Limb (tissue), 2 donors: ENCODE measurements at regions not wholly inside any gene's neighbourhood (a gene's known extent, or its start where the extent isn't known, plus 50 kb on each side); places are given as distances from the start of the nearest gene placed in this dataset.
"Not testable (repeated sequence)": the region's sequence is repeated elsewhere in the genome, so short reads cannot be mapped to it uniquely, and the experiment has no call there.

Experiments used
- DNase-seq, 2 donors: peaks; one replicate each; pipeline ENCODE4 v3.0.0-alpha.2; 2016; ENCODE audit errors: extremely low spot score in 2 of 2

- no peak for DNase-seq
Observed at GRCh38 chr5:5765066-5765850, 342.8 kb downstream of the ICE1 start.

GRCh38 chr5:5764246-5764645, 341.8 kb downstream of the ICE1 start:
- no peak for DNase-seq

GRCh38 chr5:5756762-5757161, 334.3 kb downstream of the ICE1 start:
- no peak for DNase-seq

GRCh38 chr5:5755888-5756287, 333.4 kb downstream of the ICE1 start:
- no peak for DNase-seq

GRCh38 chr5:5752844-5753243, 330.4 kb downstream of the ICE1 start:
- no peak for DNase-seq

- no peak for DNase-seq
Observed at GRCh38 chr5:5751987-5752386, 329.5 kb downstream of the ICE1 start.

GRCh38 chr5:5751498-5751897, 329.0 kb downstream of the ICE1 start:
- DNase-seq = no peak

- no peak for DNase-seq
Observed at GRCh38 chr5:5741418-5741817, 318.9 kb downstream of the ICE1 start.

- no peak for DNase-seq
Observed at GRCh38 chr5:5739490-5739945, 317.0 kb downstream of the ICE1 start.

GRCh38 chr5:5738797-5739489, 316.5 kb downstream of the ICE1 start:
- no peak for DNase-seq

- DNase-seq = no peak
Observed at GRCh38 chr5:5736007-5736406, 313.5 kb downstream of the ICE1 start.

GRCh38 chr5:5733058-5733457, 310.6 kb downstream of the ICE1 start:
- DNase-seq = not testable (repeated sequence)

- no peak for DNase-seq
Observed at GRCh38 chr5:5726401-5726800, 303.9 kb downstream of the ICE1 start.

- DNase-seq = no peak
Observed at GRCh38 chr5:5721881-5722280, 299.4 kb downstream of the ICE1 start.

GRCh38 chr5:5719292-5719691, 296.8 kb downstream of the ICE1 start:
- DNase-seq = no peak

- DNase-seq = no peak
Observed at GRCh38 chr5:5716665-5717064, 294.2 kb downstream of the ICE1 start.

GRCh38 chr5:5711592-5711991, 289.1 kb downstream of the ICE1 start:
- no peak for DNase-seq

- DNase-seq = no peak
Observed at GRCh38 chr5:5711112-5711511, 288.6 kb downstream of the ICE1 start.

- no peak for DNase-seq
Observed at GRCh38 chr5:5710471-5710870, 288.0 kb downstream of the ICE1 start.

GRCh38 chr5:5708367-5708919, 286.0 kb downstream of the ICE1 start:
- DNase-seq = no peak

- DNase-seq = no peak
Observed at GRCh38 chr5:5705010-5705409, 282.5 kb downstream of the ICE1 start.

GRCh38 chr5:5704352-5704751, 281.9 kb downstream of the ICE1 start:
- DNase-seq = no peak

- no peak for DNase-seq
Observed at GRCh38 chr5:5702934-5703333, 280.5 kb downstream of the ICE1 start.
